HG03280 (cell line): ENCODE measurements at regions not wholly inside any gene's neighbourhood (a gene's known extent, or its start where the extent isn't known, plus 50 kb on each side); places are given as distances from the start of the nearest gene placed in this dataset.

Experiments
- ATAC-seq: cut with Tn5 transposase; IDR thresholded peaks from one replicate; pipeline ENCODE4 v1.9.1; 2021; ENCODE audit warnings: mild to moderate bottlenecking, moderate library complexity; ENCODE audit not compliant: unreplicated experiment

DNA sequence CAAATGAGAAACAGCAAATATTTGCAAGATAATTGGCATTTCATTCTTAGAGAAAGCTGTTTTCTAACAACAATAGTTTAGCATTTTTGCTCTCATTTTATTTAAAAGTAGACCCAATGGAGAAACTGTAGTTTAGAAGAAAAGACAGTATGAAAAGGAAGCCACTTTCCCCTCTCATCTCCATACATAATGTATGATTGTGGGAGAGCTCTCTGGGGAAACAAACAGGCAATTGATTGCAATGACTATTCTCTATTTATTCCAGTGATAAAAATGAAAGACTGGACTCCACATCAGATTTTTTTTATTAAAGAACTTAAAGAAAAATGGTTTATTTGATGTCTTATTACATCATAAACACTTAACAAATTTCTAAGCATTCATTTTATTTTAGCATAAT lies 116.8 kb upstream of the SASH1 start:
- no peak for ATAC-seq

DNA sequence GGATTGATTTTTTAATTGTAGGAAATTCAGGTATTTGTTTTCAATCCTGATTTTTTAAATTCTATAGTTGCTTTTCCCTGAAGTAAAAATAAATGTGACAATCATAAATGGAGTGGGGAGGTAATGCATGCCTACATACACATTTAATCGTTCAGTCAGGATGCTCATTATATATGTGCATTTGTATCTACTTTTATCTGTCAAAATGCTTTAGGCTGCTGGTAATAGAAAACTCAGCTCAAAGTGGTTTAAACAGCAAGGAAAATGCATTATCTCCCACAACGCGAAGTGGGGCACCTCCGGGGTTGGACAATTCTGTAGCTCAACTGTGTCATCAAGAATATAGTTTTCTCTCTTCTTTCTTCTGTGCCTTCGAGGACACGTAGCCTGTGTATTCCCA lies 116.4 kb upstream of the SASH1 start:
- ATAC-seq = no peak

DNA sequence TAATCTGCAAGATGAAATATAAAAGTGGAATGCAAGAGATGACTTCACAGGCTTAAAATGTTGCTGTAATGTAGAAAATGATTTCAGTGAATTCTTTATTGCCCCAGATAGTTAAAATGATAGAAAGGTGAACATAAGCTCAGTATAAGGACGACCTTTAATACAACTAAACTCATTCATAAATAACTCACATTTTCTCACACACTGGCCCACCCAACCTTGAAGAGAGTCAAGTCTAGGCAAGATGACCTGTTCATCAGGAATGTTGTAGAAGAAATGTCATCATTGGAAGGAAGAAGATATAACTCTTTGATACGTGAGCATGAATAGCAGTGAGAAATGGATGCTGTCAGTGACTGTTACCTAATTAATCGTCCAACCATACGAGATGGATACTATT lies 111.1 kb upstream of the SASH1 start:
- no peak for ATAC-seq

DNA sequence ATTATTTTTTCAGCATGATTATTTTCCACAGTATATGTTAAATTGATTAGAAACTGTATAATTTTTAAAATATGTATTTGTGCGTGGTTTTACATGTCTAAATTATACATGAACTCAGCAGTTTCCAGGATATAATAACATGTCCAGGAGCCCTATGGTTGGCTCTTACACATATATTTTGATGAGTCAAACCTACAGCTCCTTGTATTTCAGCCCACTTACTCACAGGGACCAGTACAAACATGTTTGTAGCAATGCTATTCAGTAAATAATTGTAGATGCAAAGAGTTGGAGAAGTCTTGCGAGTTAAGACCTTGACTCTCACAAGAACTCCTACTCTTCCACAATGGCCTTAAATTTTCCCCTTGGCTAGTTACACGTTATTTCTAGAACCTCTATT lies 107.2 kb upstream of the SASH1 start:
- ATAC-seq = no peak

DNA sequence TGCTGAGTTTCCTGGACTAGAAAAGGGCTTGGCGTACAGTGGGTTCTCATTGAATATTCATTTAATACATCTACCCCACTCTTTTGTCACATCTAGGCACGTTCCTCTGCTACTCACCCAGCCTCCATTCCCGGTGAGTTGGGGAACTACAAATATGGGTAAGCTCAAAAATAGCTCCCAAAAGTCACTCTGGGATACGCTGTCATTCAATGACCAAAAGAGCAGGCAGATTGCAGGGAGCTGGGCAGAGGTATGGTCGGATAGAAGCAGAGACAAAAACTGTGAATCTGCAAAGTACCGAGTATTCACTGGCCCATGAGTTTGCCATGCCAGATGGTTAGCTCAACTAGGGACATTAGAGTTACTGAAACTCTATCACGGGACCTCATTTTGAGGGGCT lies 103.9 kb upstream of the SASH1 start:
- no peak for ATAC-seq

DNA sequence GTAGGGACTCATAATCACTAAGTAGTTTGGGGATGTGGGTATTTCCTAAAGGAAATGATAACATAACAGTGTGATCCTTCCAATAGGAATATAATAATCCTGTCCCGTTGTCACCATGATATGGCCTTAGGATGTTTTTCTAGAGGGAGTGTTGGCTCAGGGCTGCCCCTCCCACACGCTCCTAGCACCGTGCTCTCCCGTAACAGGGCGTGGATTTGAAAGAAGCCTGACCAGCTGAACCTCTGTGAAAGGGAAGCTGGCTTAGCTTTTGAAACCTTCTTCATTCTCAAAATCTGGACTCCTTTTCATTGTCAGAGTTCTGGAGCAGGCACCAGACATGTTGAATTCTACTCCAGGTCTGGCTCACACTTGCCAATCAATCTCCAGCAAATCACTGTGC lies 103.4 kb upstream of the SASH1 start:
- ATAC-seq = no peak

DNA sequence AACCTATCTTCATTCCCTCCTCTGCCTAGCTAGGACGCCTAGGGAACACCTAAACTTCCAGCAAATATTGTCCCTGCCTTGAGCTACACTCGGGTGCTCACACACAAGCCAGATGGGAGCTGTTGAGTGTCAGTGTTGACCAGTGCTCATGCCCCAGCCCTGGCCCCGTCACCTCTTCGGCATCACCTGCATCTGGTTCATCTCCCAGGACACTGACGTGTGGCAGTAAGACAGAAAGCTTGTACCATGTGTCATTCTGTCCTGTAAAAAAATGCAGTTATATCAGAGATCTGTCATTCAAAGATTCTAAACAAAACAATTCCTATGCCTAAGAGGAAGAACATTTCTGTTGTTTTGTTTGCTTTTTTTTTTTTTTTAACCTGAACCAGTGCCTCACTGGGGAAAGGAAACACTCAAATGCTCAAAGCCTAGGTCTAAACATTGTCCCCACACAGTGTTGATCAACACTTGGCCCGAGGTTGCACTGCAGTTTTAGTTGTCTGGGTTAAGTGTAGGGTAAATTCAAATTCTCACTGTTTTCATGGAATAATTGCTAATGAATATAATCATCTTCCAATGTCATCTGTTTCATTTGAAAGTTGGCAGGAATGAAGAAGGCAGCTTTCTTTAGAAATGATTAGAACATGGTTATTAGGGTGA lies 102.7 kb upstream of the SASH1 start:
- ATAC-seq = no peak

DNA sequence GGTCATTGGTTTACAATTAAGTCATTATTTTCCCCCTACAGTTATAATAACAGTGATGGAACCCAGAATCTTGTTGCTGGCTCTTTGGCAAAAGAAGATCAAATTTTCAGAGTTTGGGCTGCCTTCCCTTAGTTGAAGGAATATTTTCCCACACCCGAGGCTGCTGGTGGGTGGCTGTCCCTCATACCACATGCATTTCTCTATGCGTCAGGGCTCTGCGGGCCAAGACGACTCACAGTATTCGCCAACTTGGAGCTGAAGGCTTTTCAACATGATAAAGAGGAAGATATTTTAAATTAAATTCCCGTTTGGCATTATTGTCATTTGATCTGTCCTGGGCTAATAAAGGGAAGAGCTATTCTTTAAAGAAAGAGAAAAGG lies 102.2 kb upstream of the SASH1 start:
- no peak for ATAC-seq

DNA sequence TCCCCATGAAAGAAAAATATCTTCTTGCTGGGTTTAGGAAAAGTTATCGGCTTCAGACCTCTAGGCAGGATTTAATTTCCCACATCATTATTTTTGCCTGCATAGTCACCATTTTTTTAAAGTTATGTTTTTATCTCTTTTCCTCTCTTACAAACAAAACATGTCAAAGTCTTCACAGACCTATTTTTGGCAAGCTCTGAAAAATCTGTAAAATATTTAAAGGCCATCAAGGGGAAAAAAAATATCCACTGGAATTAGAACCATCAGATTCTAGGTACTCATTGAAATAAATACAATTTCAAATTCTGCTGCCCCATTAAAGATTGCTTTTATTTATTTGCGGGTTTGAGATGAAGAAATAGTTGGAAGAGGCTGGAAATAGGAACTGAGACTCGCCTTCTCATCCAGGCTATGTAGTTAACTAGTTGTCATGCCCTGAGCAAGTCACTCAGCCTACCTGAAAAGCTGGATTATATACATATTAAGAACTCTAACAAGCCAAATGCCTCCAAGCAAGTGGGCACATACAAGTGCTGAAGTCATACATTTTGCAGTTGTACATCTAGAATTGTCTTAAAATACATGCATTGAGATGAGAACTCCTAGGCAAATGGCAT lies 101.7 kb upstream of the SASH1 start:
- no peak for ATAC-seq

DNA sequence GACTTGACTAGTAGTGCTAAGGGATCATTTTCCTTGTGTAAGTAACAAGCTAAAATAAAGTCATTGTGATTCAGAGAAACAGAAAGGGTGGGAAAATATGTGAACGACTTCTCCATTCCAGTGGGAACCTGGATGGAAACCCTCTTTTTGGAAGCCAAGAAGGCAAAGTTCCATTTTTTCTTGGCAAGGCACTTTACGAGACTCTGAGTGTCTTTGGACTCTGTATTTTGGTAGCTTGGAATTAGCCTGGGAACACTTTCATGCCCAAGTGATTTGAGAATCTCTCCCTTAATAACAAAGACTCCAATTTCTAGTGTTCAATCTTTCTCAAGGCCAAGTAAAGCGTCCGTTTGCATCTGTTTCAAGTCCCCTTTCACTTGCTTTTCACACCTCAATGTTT lies 100.5 kb upstream of the SASH1 start:
- ATAC-seq = no peak

DNA sequence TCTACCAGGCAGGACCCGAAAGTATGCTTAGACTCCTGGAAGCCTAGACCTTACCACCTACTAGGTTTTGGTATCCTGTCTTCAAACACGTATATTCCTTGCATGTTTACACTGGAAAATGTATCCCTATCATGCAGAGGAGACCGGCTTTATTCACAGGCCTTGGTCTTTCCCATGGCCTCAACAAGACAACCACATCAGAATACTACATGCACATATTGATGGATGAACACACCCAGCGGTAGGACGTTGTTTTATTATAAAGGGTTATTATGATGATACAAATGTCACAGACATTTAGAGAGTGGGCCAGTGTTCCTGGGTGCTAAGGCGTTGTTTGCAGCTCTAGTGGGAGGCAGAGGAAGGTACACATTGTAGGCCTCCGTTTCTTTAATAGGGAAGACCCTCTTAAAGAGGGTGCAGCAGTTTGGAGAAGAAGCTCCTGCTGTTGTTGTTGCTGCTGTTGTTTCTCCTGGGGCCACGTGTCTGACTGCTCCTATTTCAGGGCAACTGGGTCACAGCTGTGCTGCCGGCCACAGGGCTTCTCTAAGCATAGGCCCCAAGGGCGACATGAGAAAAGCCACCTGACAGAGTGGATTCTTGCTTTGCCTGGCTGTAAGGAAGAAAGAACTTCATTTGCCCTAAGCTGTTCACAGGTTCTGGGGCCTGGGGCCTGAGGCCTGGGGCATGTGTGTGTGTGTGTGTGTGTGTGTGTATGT lies 98.3 kb upstream of the SASH1 start:
- ATAC-seq = no peak

DNA sequence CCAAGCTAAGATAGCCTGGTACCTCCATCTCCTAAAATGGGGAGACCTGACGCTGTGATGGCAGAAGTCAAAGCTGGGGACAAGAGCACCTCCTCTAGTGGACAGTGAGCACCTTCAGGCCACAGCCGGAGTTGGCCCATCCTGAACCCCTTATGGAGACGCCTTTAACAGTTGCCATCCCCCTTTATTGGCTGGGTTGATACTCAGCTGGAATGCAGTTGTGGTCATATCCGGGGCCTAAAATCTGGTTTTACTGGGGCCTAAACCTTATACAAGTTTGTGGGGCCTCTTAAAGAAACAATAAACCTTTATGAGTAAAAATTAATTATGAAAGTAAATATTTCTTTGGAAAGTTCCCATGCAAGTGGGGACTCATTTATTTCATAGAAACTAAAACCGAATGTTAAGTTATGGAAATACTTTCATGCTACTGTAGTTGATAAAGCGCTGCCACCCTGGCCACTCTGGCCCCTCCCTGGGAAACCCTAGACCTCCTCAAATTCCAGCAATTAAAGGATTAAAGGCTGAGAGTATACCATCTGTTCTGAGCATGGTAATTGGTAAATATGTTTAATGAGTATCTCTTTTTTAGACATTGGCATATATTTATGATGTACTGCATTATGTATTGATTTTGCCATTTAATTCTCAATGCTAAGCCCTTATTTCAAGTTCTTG lies 95.1 kb upstream of the SASH1 start:
- no peak for ATAC-seq

DNA sequence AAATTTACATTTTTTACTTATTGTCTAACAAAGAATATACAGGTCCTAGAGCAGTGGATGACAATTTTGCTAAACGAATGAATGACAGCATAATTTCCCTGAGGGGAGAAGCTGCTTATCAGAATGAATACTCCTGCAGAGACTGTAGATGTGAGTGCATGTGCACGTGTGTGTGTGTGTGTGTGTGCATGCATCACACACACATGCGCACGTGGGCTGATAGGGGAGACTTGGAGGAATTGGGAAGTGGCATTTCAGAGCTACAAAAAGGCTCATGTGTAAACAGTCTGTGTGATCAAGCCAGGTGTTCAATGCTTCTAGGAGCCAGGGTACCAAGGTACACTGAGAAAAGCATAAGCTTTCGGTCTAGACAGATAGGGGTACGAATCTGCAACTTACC lies 93.5 kb upstream of the SASH1 start:
- no peak for ATAC-seq

DNA sequence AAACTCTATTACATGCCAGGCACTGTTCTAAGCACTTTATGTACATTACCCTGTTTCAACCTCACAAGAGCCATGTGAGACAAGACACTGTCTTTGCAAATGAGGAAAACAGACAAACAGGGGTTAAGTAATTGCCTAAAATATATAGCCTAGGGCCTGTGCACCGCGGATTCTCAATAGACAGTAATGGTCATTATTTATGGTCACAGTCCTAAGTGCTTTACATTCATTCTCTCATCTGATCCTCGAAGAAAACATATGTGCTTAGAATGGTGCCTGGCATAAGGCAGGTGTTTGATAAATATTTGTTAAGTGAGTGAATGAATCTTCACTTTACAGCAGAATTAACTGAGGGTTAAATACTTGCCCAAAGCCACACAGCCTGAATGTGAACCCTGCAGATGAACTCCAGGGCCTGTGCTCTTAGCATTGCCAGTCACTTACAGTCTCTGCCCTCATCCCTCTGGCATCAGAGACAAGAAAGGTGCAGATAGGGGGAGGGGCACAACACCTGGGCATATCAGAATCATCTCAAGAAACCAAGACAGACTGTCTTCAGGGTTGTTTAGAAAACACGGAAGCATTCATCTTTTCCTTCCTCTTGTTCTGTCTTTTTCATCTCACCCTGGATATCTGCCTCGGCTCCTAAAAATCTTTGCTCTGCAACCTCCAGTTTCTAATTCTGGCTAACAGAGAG lies 92.8 kb upstream of the SASH1 start:
- no peak for ATAC-seq

DNA sequence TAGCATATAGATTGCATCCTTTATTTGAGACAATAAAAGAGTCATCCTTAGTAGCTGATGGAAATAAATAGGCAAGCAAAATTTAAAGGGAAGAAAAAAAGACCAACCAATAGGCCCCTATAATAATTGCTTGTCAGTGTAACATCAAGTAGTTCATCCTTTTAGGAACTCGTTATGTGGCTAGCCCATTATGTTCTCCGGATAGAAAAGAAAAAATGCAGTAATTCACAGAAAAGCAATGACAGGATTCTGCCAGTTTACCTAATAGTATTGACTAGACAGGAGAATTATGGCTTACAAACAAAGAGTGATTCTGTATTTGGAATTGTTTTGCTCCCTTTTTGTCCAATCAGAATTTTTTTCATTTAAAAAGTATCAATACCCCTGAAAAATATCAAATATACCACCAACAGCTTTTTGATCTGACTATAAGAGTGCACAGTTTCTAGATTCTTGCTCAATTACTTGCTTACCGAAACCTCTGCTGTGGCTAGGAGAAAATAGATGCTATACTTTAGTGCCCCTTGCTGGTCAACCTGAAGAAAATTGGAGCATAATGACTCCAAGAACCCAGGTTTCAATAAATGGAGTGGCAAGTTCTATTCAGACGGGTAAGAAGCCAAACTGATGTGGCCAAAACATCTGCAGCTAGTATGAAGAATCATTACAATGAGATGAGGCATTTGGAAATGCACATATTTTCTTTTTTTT lies 91.5 kb upstream of the SASH1 start:
- ATAC-seq = no peak

DNA sequence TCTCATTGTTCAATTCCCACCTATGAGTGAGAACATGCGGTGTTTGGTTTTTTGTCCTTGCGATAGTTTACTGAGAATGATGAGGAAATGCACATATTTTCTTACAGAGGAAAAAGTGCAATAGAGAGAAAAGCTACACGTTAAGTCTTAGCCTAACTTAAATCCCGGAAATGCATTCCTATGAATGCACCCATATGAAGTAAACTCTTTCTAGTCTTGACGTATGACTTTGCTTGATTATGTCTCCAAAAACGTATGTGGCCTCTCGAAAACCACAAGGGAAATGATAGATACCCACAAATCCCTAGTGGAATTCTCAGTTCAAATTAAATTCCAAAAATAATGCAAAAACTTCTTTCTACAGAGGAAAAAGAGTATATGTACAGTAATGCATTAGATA lies 90.7 kb upstream of the SASH1 start:
- ATAC-seq = no peak

DNA sequence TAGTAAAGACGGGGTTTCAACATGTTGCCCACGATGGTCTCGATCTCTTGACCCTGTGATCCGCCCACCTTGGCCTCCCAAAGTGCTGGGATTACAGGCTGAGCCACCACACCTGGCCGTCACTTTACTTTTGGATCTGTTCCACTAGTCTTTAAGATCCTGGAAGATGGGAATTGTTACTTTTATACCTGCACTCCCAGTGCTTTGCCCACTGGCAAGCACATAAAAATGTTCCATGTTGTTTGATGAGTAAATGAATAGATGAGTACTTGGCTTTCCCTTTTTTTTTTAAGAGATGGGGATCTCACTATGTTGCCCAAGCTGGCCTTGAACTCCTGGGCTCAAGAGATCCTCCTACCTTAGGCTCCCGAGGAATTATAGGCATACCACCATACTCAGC lies 84.8 kb upstream of the SASH1 start:
- ATAC-seq = no peak

DNA sequence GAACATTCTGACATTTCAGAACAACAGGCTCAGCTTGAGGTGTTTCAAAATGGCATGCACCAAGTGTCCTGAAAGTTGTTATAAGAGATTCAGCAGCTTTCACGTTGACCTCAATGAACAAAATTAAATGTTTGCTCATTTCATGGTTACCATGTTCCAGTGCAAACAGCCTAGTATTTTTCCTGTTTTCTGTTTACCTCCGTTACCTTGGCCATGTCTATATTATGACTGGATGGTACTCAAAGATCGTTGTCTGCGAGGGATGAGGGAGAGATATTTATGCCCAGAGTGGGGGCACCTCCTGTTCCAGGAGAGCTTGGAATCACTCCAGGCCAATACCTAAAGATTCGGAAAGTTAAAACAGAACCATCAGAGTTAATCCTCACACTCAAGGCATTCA lies 83.8 kb upstream of the SASH1 start:
- no peak for ATAC-seq

DNA sequence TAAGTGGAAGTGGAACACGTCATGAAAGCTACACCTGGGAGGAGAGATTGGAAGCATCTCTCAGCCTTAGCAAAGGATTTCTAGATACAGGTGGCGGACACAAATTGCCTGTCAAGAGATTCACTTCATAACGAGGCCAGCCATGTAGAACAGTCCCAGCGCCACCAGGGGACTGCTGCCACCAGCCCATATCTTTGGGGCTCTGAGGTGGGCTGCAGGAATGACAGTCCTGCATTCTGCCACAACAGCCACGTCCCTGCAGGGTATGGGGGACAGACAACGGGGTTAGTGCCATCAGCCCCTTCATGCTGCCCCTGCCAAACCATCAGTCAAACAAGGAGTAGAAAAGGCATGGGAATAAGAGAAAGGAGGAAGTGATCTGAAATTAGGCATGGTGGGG lies 81.2 kb upstream of the SASH1 start:
- no peak for ATAC-seq

DNA sequence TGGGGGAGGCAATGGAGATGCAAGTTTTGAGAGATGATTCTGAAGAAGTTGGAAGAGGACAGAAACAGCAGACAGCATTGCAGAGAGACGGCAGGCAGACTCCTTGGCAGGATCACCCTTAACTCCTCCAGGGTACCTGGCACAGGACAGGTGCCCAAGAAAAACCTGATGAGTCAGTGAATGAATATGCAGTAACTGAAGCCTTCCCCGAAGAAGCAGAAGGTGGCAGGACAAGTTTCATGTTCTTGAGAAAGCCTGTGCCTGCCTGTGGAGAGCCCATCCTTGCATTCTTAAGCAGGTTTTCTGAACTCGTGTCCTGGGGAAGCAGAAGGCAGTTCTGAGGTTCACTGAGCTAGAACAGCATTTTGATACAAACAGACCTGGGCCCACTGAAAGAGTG lies 79.6 kb upstream of the SASH1 start:
- ATAC-seq = no peak

DNA sequence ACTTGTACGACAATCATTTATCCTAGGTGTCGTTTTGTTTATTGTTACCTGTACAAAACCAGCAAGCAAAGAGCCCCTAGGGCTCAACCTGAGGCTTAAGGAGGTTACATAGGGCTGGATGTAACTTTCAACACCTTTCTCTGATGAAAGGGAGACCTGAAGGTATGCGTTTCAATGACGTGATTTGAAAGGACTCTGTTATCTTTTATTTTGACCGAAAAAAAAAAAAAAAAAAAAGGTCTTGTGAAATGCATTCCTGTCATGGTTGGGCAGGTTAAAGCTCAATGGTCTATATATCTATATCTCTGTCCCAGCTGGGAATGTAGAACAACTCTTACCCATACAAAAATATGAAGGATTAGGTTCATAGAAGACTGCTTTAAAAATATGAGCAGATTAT lies 78.7 kb upstream of the SASH1 start:
- ATAC-seq = no peak
